GM19395 (cell line): ENCODE measurements at regions not wholly inside any gene's neighbourhood (a gene's known extent, or its start where the extent isn't known, plus 50 kb on each side); places are given as distances from the start of the nearest gene placed in this dataset.
"Not testable (repeated sequence)": the region's sequence is repeated elsewhere in the genome, so short reads cannot be mapped to it uniquely, and the experiment has no call there.

ENCODE experiments used
- ATAC-seq: cut with Tn5 transposase; IDR thresholded peaks from one replicate; pipeline ENCODE4 v1.9.1; 2021; ENCODE audit warnings: mild to moderate bottlenecking, moderate library complexity; ENCODE audit not compliant: unreplicated experiment

GRCh38 chr4:132646186-132646585, 502.9 kb upstream of the PCDH10 start:
- ATAC-seq: peak; percentile 71

DNA sequence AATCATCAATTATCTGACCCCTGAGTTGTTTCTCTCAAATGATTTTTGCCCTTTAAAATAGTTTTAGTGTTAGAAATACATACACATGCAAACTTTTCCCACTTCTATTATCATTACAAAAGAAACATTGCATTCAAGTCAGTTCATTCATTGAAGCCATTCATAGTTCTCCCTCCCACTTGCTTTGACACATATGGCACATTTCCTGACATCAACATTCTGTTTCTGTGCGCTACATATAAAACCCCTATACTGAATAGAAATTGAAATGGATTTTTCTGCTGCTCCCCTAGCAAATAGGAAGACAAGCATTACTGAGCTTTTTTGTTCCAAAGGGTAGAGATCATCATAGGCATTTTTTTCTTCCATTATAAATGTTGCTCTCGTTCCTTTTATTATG, 497.9 kb upstream of the PCDH10 start:
- ATAC-seq: no peak

DNA sequence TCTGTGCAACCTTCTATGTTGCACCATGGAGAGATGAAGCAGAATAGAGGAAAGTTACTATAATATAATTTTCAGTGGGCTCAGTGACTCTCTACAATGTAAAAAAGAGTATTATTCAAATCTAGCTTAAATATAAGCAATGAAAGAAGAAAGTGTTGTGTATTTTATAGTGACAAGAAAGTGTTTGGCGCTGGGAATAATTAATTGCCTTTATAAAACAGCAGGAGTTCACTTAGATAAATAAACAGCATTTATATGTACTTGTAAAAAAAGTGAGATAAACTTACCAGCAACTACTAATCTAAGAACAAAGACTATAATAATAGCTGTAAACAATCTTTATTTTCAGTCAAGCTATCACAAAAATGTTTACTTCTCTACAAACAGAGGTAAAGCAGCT, 488.9 kb upstream of the PCDH10 start:
- no peak for ATAC-seq

GRCh38 chr4:132662456-132662855, 486.6 kb upstream of the PCDH10 start:
- no peak for ATAC-seq

DNA sequence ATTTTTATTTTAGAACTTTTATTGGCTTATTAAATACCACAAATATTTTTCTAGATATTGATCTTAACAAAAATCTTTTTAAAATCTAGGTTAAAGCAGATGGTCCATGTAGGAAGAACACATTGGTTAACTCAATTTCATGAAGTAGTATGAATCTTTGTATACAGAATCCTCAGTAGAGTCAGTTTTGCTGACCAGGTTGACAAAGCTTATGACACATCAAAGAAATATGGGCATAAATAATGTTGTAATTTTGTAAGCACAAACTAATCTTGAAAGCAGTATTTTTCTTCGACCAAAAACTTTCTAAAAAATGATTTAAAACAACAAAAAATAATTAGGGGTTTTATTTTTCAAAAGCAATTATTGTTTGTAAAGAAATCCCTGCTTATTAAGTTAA, 479.3 kb upstream of the PCDH10 start:
- no peak for ATAC-seq

- no peak for ATAC-seq
Observed at GRCh38 chr4:132670557-132670956, 478.5 kb upstream of the PCDH10 start.

DNA sequence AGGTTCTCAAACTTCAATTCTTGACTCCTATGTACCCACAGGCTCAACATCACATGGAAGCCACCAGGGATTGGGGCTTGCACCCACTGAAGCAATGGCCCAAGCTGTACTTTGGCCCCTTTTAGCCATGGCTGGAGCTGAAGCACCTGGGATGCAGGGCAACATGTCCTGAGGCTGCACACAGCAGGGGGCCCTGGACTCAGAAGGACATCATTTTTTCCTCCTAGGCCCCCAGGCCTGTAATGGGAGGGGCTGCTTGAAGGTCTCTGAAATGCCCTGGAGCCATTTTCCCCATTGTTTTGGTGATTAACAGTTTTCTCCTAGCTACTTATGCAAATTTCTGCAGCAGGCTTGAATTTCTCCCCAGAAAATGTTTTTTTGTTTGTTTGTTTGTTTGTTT, 465.1 kb upstream of the PCDH10 start:
- ATAC-seq: no peak

GRCh38 chr4:132691026-132691425, 458.1 kb upstream of the PCDH10 start:
- ATAC-seq: no peak

GRCh38 chr4:132691668-132692067, 457.4 kb upstream of the PCDH10 start:
- no peak for ATAC-seq

DNA sequence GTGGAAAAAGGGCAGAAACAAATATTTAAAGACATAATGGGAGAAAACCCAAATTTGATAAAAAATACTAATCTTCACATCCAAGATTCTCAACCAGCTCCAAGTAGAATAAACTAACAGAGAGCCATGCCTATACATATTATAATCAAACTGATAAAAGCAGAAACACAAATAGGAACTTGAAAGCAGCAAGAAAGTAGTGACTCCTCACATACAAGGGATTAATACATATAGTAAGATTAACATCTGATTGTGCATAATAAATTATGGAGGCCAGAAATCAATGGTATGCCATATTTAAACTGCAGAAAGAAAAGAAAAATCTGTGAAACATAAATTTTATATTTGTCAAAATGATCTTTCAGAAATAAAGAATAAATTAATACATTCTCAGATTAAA, 454.3 kb upstream of the PCDH10 start:
- ATAC-seq: no peak

DNA sequence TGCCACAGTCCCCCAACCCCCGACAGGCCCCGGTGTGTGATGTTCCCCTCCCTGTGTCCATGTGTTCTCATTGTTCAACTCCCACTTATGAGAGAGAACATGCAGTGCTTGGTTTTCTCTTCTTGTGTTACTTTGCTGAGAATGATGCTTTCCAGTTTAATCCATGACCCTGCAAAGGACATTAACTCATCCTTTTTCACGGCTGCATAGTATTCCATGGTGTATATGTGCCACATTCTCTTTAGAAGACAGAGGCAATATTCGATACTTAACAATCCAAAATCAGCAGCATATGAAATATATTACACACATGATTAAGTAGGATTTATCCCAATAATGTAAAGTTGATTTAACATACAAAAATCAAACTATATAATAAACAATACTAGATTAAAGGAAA, 451.6 kb upstream of the PCDH10 start:
- ATAC-seq: not testable (repeated sequence)

DNA sequence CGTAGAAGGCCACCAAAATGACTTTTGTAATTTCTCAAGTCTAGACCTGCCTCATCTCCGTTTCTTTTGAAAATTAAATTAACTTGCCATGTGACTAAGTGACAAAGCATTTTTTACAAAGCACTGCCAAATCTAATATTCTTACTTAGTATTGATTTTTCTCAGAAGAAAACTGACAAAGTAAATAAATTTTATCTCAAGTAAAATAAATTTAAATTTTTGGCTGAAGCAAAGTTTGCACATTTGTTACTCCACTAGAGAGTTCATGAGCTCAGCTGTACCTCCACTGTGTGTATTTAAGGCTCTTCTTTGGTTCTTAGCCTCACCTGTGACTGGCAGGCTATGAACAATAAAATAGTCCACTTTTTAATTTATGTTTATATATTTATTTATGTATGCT, 441.1 kb upstream of the PCDH10 start:
- ATAC-seq: no peak

- ATAC-seq: no peak
Observed at GRCh38 chr4:132709056-132709455, 440.0 kb upstream of the PCDH10 start.

DNA sequence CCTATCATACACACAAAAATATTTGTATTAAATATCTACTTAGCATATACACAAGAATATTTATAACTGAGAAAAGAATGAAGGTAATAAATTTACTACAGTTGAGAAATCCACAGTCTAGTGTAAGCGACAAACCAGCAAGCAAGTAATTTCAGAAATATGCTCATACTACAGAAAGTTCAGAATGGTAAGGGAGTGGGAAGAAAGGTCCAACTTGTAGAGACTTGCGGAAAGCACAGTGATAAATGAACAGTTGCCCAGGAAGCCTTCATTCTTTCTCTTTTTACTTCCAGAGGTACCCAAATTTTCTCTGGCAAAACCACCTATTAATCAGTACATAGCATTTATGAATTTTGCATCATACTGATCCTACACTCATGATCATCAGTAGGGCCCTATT, 438.1 kb upstream of the PCDH10 start:
- ATAC-seq: no peak

GRCh38 chr4:132737344-132737743, 411.8 kb upstream of the PCDH10 start:
- ATAC-seq: no peak

DNA sequence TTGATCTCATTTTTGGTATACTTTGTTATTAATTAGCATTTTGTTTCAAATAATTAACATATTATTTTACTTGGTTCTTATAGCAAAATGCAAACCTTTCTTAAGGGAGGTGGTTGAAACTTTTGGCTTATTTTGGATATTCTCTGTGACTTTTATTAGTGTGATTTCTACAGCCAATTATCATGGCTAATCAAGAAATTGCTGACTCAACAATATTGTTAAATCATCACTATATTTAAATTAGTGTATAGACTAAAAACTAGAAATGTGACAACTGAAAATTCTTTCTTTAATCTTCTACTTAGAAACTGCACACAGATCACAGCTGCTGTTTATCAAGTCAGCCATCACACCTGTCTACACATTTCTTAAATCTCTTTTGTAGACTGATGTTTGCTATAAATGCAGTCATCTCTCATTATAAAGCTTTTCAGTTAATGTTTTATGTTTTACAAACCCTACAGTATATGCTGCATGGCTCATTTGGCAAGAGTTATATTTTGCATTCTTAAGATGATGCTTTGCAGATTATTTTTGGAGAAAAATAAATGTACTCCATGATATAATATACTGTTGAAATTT, 389.8 kb upstream of the PCDH10 start:
- ATAC-seq: no peak

GRCh38 chr4:132763465-132763864, 385.6 kb upstream of the PCDH10 start:
- ATAC-seq: no peak

- ATAC-seq: no peak
Observed at GRCh38 chr4:132767901-132768300, 381.2 kb upstream of the PCDH10 start.

- no peak for ATAC-seq
Observed at GRCh38 chr4:132770776-132771175, 378.3 kb upstream of the PCDH10 start.

DNA sequence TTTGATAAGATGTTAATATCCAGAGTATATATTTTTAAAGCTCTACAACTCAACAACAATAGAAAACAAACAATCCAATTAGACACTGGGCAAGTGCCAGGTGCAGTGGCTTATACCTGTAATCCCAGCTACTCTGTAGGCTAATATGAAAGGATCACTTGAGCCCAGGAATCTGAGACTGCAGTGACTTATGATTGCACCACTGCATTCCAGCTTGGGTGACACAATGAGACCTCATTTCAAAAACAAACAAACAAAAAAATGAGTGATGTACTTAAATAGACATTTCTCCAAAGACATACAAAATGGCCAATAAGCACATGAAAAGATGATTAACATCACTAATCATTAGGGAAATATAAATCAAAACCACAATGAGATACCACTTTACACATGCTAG, 356.8 kb upstream of the PCDH10 start:
- ATAC-seq: no peak

- no peak for ATAC-seq
Observed at GRCh38 chr4:132797856-132798255, 351.2 kb upstream of the PCDH10 start.

GRCh38 chr4:132809298-132810032, 339.6 kb upstream of the PCDH10 start:
- no peak for ATAC-seq

DNA sequence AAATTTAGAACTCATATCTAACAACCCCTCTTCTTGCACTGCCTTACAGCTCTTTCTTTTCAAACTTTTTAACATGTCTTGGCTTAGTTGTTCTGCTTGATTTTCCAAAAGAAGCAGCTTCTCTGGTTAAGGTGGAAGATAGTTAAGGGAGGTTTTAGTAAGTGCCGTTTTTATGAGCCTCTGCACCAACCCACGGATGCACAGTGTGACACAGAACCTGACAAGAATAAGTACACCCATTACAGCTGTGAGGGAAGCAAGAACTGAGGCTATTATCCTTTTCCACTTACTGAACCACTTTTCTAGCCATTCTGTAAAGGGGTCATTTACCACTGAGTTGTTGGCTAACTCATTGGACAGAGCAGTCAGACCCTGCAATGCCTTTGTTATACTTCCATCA, 336.0 kb upstream of the PCDH10 start:
- ATAC-seq: not testable (repeated sequence)
